ENCODE measurements at regions not wholly inside any gene's neighbourhood (a gene's known extent, or its start where the extent isn't known, plus 50 kb on each side); places are given as distances from the start of the nearest gene placed in this dataset.

- no peak for TF ChIP-seq EZH2 (IDR thresholded peaks at IDR 0.05; ENCODE audit: low read length, missing control alignments)
- no peak for TF ChIP-seq CTCF (conservative IDR thresholded peaks at IDR 0.05 in 1 of 2, IDR thresholded peaks at IDR 0.05 in 1 of 2; ENCODE audit: low read depth in 1 of 2, low read length in 2 of 2)
- Histone ChIP-seq H2AFZ (ENCODE audit: low read length) (no peak overlapping the region), H3K27ac (ENCODE audit: insufficient read depth, low read length) (no peak overlapping the region), H4K20me1 (ENCODE audit: control insufficient read depth, extremely low read depth, insufficient read depth, low read length) (no peaks in the 10 kb centered on the region), H3K36me3 (ENCODE audit: control insufficient read depth, insufficient read depth, low read length) (no peaks in the 10 kb centered on the region), H3K9me3 (ENCODE audit: control insufficient read depth, insufficient read depth, low read depth, low read length) (no peaks in the 10 kb centered on the region), H3K4me1 (ENCODE audit: control insufficient read depth, extremely low read depth, insufficient read depth, low read length) (no peaks in the 10 kb centered on the region), H3K27me3 (ENCODE audit: control insufficient read depth, insufficient read depth, low read length) (no peaks in the 10 kb centered on the region), H3K4me2 (ENCODE audit: extremely low read depth, insufficient read depth, low read length) (no peak overlapping the region), H3K9ac (ENCODE audit: insufficient read depth, low read length) (no peak overlapping the region), H3K4me3 (replicated peaks in 1 of 4; ENCODE audit: control extremely low read depth in 1 of 4, insufficient read depth in 1 of 4, low read depth in 3 of 4, low read length in 4 of 4) (no peak overlapping the region), H3K79me2 (ENCODE audit: control insufficient read depth, insufficient read depth, low read length) (no peaks in the 10 kb centered on the region)
- DNase-seq (ENCODE audit: low read depth in 2 of 2), result peak in 1 of 2 donors; percentile 1
These were observed 273.9 kb upstream of the ZFHX3 start for GRCh38 chr16:73321853-73322252.

DNA sequence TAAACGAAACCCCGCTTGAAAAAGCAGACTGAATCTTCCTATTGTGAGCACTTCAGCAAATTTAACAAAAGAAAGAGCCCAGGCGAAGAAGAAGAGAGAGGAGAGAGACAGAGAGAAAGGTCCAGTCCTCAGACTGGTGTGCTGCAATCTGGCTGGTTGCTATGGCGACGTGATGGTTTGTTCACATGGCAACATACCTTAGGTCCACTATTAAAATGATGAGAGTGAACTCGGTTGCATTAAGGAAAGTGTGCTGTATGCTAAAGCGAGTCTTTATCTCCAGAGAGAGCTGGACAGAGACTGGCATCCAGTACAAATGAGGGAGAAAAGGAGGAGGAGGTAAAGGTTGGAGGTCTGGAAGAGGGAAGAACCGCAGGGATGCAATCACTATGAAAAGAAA, 271.8 kb upstream of the ZFHX3 start:
- no peaks in the 10 kb centered on the region for H3K9me3 ChIP-seq (ENCODE audit: control insufficient read depth, insufficient read depth, low read depth, low read length)
- H3K36me3 ChIP-seq (ENCODE audit: control insufficient read depth, insufficient read depth, low read length), result no peaks in the 10 kb centered on the region
- no peak for DNase-seq (ENCODE audit: low read depth in 2 of 2)
- no peak overlapping the region for H3K4me3 ChIP-seq (replicated peaks in 1 of 4; ENCODE audit: control extremely low read depth in 1 of 4, insufficient read depth in 1 of 4, low read depth in 3 of 4, low read length in 4 of 4)
- H3K9ac ChIP-seq (ENCODE audit: insufficient read depth, low read length), result no peak overlapping the region
- H3K4me1 ChIP-seq (ENCODE audit: control insufficient read depth, extremely low read depth, insufficient read depth, low read length), result no peaks in the 10 kb centered on the region
- no peaks in the 10 kb centered on the region for H3K27me3 ChIP-seq (ENCODE audit: control insufficient read depth, insufficient read depth, low read length)
- no peaks in the 10 kb centered on the region for H4K20me1 ChIP-seq (ENCODE audit: control insufficient read depth, extremely low read depth, insufficient read depth, low read length)
- TF ChIP-seq CTCF (conservative IDR thresholded peaks at IDR 0.05 in 1 of 2, IDR thresholded peaks at IDR 0.05 in 1 of 2; ENCODE audit: low read depth in 1 of 2, low read length in 2 of 2), result no peak
- no peak for TF ChIP-seq EZH2 (IDR thresholded peaks at IDR 0.05; ENCODE audit: low read length, missing control alignments)
- H2AFZ ChIP-seq (ENCODE audit: low read length), result no peak overlapping the region
- H3K4me2 ChIP-seq (ENCODE audit: extremely low read depth, insufficient read depth, low read length), result no peak overlapping the region
- no peaks in the 10 kb centered on the region for H3K79me2 ChIP-seq (ENCODE audit: control insufficient read depth, insufficient read depth, low read length)
- H3K27ac ChIP-seq (ENCODE audit: insufficient read depth, low read length), result no peak overlapping the region

DNA sequence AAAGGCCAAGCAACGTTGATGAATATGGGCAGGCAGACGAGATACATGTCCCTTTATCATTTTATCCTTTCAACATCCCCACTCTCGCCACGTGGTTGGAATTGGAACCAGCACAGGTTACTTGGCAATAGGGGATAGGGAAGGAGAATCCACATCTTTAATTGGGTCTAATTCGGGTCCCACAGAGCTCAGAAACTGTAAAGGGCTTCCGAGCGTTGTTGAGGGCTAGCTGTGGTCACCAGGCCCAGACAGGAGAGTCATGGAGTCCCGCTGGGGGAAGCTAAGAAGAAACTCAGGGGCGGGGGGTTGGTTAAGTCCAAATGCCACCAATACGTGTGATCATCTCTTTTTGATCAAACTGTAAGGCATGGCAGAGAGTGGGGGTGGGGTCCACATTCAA, 271.3 kb upstream of the ZFHX3 start:
- H3K27me3 ChIP-seq (ENCODE audit: control insufficient read depth, insufficient read depth, low read length), result no peaks in the 10 kb centered on the region
- H3K36me3 ChIP-seq (ENCODE audit: control insufficient read depth, insufficient read depth, low read length), result no peaks in the 10 kb centered on the region
- H4K20me1 ChIP-seq (ENCODE audit: control insufficient read depth, extremely low read depth, insufficient read depth, low read length), result no peaks in the 10 kb centered on the region
- H3K9me3 ChIP-seq (ENCODE audit: control insufficient read depth, insufficient read depth, low read depth, low read length), result no peaks in the 10 kb centered on the region
- no peak for TF ChIP-seq EZH2 (IDR thresholded peaks at IDR 0.05; ENCODE audit: low read length, missing control alignments)
- no peak for TF ChIP-seq CTCF (conservative IDR thresholded peaks at IDR 0.05 in 1 of 2, IDR thresholded peaks at IDR 0.05 in 1 of 2; ENCODE audit: low read depth in 1 of 2, low read length in 2 of 2)
- H2AFZ ChIP-seq (ENCODE audit: low read length), result no peak overlapping the region
- H3K27ac ChIP-seq (ENCODE audit: insufficient read depth, low read length), result no peak overlapping the region
- no peak overlapping the region for H3K4me2 ChIP-seq (ENCODE audit: extremely low read depth, insufficient read depth, low read length)
- no peaks in the 10 kb centered on the region for H3K4me1 ChIP-seq (ENCODE audit: control insufficient read depth, extremely low read depth, insufficient read depth, low read length)
- no peaks in the 10 kb centered on the region for H3K79me2 ChIP-seq (ENCODE audit: control insufficient read depth, insufficient read depth, low read length)
- no peak for DNase-seq (ENCODE audit: low read depth in 2 of 2)
- no peak overlapping the region for H3K4me3 ChIP-seq (replicated peaks in 1 of 4; ENCODE audit: control extremely low read depth in 1 of 4, insufficient read depth in 1 of 4, low read depth in 3 of 4, low read length in 4 of 4)
- H3K9ac ChIP-seq (ENCODE audit: insufficient read depth, low read length), result no peak overlapping the region

All from fibroblast of lung (primary cell).